ENCODE measurements at regions not wholly inside any gene's neighbourhood (a gene's known extent, or its start where the extent isn't known, plus 50 kb on each side); places are given as distances from the start of the nearest gene placed in this dataset.

- TF ChIP-seq ZBTB33 (IDR thresholded peaks at IDR 0.05; ENCODE audit: borderline replicate concordance, low read depth) (no peak), FOSL2 (IDR thresholded peaks at IDR 0.05; ENCODE audit: borderline replicate concordance, low read depth) (no peak)
Observed at GRCh38 chr2:3065928-3066327, 311.7 kb downstream of the EIPR1 start.
